T-helper 9 cell (primary cell): ENCODE measurements at regions not wholly inside any gene's neighbourhood (a gene's known extent, or its start where the extent isn't known, plus 50 kb on each side); places are given as distances from the start of the nearest gene placed in this dataset.
"Not testable (repeated sequence)": the region's sequence is repeated elsewhere in the genome, so short reads cannot be mapped to it uniquely, and the experiment has no call there.

Experiments used
- DNase-seq: peaks from one replicate; pipeline ENCODE4 v3.0.0-alpha.2; 2020

- DNase-seq = no peak
These were observed 785.1 kb upstream of the SLITRK6 start for GRCh38 chr13:86584301-86584700.

- DNase-seq = no peak
These were observed 786.6 kb upstream of the SLITRK6 start for GRCh38 chr13:86585835-86586234.

- no peak for DNase-seq
These were observed 792.6 kb upstream of the SLITRK6 start for GRCh38 chr13:86591862-86592261.

GRCh38 chr13:86601351-86601750 lies 802.1 kb upstream of the SLITRK6 start:
- no peak for DNase-seq

GRCh38 chr13:86606264-86606663 lies 807.0 kb upstream of the SLITRK6 start:
- no peak for DNase-seq

- no peak for DNase-seq
These were observed 809.5 kb upstream of the SLITRK6 start for GRCh38 chr13:86608701-86609100.

- DNase-seq = no peak
These were observed 834.1 kb upstream of the SLITRK6 start for GRCh38 chr13:86633346-86633745.

GRCh38 chr13:86651171-86651570 lies 852.0 kb upstream of the SLITRK6 start:
- not testable (repeated sequence) for DNase-seq

- DNase-seq = no peak
These were observed 853.8 kb upstream of the SLITRK6 start for GRCh38 chr13:86653009-86653408.

GRCh38 chr13:86655561-86655960 lies 856.3 kb upstream of the SLITRK6 start:
- no peak for DNase-seq

GRCh38 chr13:86660090-86660489 lies 860.9 kb upstream of the SLITRK6 start:
- DNase-seq = no peak

GRCh38 chr13:86665842-86666241 lies 866.6 kb upstream of the SLITRK6 start:
- no peak for DNase-seq

GRCh38 chr13:86673931-86674431 lies 874.8 kb upstream of the SLITRK6 start:
- DNase-seq = no peak

- no peak for DNase-seq
These were observed 882.0 kb upstream of the SLITRK6 start for GRCh38 chr13:86681223-86681622.

- no peak for DNase-seq
These were observed 885.2 kb upstream of the SLITRK6 start for GRCh38 chr13:86684402-86684801.

- no peak for DNase-seq
These were observed 890.7 kb upstream of the SLITRK6 start for GRCh38 chr13:86689911-86690310.

GRCh38 chr13:86692291-86692690 lies 893.1 kb upstream of the SLITRK6 start:
- no peak for DNase-seq

- no peak for DNase-seq
These were observed 910.8 kb upstream of the SLITRK6 start for GRCh38 chr13:86710013-86710412.

GRCh38 chr13:86710896-86711295 lies 911.7 kb upstream of the SLITRK6 start:
- no peak for DNase-seq

GRCh38 chr13:86714495-86714894 lies 915.3 kb upstream of the SLITRK6 start:
- no peak for DNase-seq

- no peak for DNase-seq
These were observed 925.9 kb upstream of the SLITRK6 start for GRCh38 chr13:86725105-86725504.

GRCh38 chr13:86729206-86729605 lies 930.0 kb upstream of the SLITRK6 start:
- DNase-seq = no peak

GRCh38 chr13:86731987-86732386 lies 932.8 kb upstream of the SLITRK6 start:
- DNase-seq = no peak

- DNase-seq = no peak
These were observed 933.7 kb upstream of the SLITRK5 start for GRCh38 chr13:86737334-86737932.

- no peak for DNase-seq
These were observed 929.3 kb upstream of the SLITRK5 start for GRCh38 chr13:86741762-86742285.
